ENCODE measurements at regions not wholly inside any gene's neighbourhood (a gene's known extent, or its start where the extent isn't known, plus 50 kb on each side); places are given as distances from the start of the nearest gene placed in this dataset.

- TF ChIP-seq CTCF (IDR thresholded peaks at IDR 0.05) = no peak
- TF ChIP-seq POLR2AphosphoS5 (IDR thresholded peaks at IDR 0.05) = no peak
- TF ChIP-seq POLR2A (IDR thresholded peaks at IDR 0.05) = no peak
Observed at GRCh38 chr10:64760371-64760770, 1239.2 kb downstream of the REEP3 start.
